ENCODE measurements at regions not wholly inside any gene's neighbourhood (a gene's known extent, or its start where the extent isn't known, plus 50 kb on each side); places are given as distances from the start of the nearest gene placed in this dataset.
"Not testable (repeated sequence)": the region's sequence is repeated elsewhere in the genome, so short reads cannot be mapped to it uniquely, and the experiment has no call there.

GRCh38 chr11:37908219-37908548 is 1310.1 kb upstream of the RAG2 start:
- Histone ChIP-seq H3K4me1 (ENCODE audit: control insufficient read depth, insufficient read depth, low read length) (no peaks in the 10 kb centered on the region), H3K4me3 (ENCODE audit: low read length in 2 of 2) (no peak overlapping the region), H3K9me3 (ENCODE audit: control insufficient read depth in 2 of 2, low read length in 2 of 2) (no peaks in the 10 kb centered on the region), H3K9ac (ENCODE audit: low read length in 2 of 2) (no peak overlapping the region), H3K36me3 (ENCODE audit: control insufficient read depth in 2 of 2, insufficient read depth in 2 of 2, low read length in 2 of 2) (no peaks in the 10 kb centered on the region), H3K27me3 (ENCODE audit: control insufficient read depth in 1 of 2, insufficient read depth in 2 of 2, low read length in 2 of 2) (no peaks in the 10 kb centered on the region), H3K27ac (ENCODE audit: low read length) (no peak overlapping the region)

DNA sequence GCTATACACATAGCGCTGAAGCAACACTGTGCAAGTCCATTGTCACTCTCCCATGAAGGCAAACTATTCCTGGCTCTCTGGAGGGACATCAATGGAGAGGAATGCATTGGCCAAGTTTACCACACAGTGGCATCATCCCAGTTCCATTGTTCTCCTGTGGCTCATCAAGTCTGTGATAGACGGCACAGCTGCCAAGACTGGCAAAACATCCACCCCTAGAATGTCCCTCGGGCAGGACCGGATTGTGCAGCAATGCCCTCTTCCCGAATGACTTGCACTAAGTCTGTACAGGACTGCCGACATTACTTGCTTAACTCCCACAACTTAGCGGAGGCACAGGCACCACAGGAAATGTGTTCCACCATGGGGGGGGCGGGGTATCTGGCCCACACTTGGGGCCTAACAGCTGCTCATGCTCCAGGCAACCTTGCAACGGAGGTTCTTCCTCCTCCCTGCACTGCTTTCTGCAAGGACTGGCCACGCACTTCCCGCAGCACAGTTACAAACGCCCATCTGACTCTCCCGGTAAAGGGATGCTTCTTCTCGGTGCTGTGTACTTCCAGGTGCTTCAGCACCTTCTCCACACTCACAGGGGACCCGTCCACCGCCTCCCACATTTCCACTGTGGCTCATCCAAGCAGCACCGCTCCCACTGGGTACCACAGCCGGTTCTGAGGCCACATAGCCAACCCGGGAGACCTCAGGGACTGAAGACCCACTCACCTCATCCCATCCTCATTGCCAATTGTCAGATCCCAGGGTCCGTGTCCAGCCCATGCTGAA is 1309.6 kb upstream of the RAG2 start:
- no peaks in the 10 kb centered on the region for H3K4me1 ChIP-seq (ENCODE audit: control insufficient read depth, insufficient read depth, low read length)
- no peak overlapping the region for H3K27ac ChIP-seq (ENCODE audit: low read length)
- H3K4me3 ChIP-seq (ENCODE audit: low read length in 2 of 2) = no peak overlapping the region

GRCh38 chr11:37905707-37906417 is 1307.8 kb upstream of the RAG2 start:
- H3K27me3 ChIP-seq (ENCODE audit: control insufficient read depth in 1 of 2, insufficient read depth in 2 of 2, low read length in 2 of 2) = no peaks in the 10 kb centered on the region
- no peak overlapping the region for H3K4me3 ChIP-seq (ENCODE audit: low read length in 2 of 2)
- H3K27ac ChIP-seq (ENCODE audit: low read length) = no peak overlapping the region
- no peaks in the 10 kb centered on the region for H3K9me3 ChIP-seq (ENCODE audit: control insufficient read depth in 2 of 2, low read length in 2 of 2)
- H3K4me1 ChIP-seq (ENCODE audit: control insufficient read depth, insufficient read depth, low read length) = no peaks in the 10 kb centered on the region
- no peak overlapping the region for H3K9ac ChIP-seq (ENCODE audit: low read length in 2 of 2)
- no peaks in the 10 kb centered on the region for H3K36me3 ChIP-seq (ENCODE audit: control insufficient read depth in 2 of 2, insufficient read depth in 2 of 2, low read length in 2 of 2)

More for the DNA sequence above, 1309.6 kb upstream of the RAG2 start:
- Histone ChIP-seq H3K9ac (ENCODE audit: low read length in 2 of 2) (no peak overlapping the region), H3K36me3 (ENCODE audit: control insufficient read depth in 2 of 2, insufficient read depth in 2 of 2, low read length in 2 of 2) (no peaks in the 10 kb centered on the region), H3K9me3 (ENCODE audit: control insufficient read depth in 2 of 2, low read length in 2 of 2) (no peaks in the 10 kb centered on the region), H3K27me3 (ENCODE audit: control insufficient read depth in 1 of 2, insufficient read depth in 2 of 2, low read length in 2 of 2) (no peaks in the 10 kb centered on the region)

DNA sequence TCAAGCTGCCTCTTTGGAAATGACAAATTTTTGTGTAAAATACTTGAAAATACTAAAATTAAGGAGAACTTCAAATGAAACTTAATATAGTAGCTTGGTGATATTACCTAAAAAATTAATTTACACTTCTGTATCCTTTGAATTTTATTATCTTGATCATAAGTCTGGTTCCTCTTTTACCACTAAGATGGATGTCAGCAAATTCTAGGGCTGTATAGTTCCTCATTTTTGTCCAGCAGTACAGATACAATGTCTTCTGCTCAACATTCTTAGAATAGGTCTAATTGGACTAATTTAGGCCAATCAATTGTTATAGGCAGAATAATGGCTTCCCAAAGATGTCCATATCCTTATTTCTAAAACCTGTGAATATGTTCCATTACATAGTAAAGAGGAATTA is 1298.0 kb upstream of the RAG2 start:
- Histone ChIP-seq H3K27me3 (ENCODE audit: control insufficient read depth in 1 of 2, insufficient read depth in 2 of 2, low read length in 2 of 2) (no peaks in the 10 kb centered on the region), H3K36me3 (ENCODE audit: control insufficient read depth in 2 of 2, insufficient read depth in 2 of 2, low read length in 2 of 2) (no peaks in the 10 kb centered on the region), H3K27ac (ENCODE audit: low read length) (no peak overlapping the region), H3K9me3 (ENCODE audit: control insufficient read depth in 2 of 2, low read length in 2 of 2) (peaks cover 2 to 4% of the 10 kb centered on the region in 2 donors), H3K9ac (ENCODE audit: low read length in 2 of 2) (no peak overlapping the region), H3K4me1 (ENCODE audit: control insufficient read depth, insufficient read depth, low read length) (no peaks in the 10 kb centered on the region), H3K4me3 (ENCODE audit: low read length in 2 of 2) (no peak overlapping the region)

DNA sequence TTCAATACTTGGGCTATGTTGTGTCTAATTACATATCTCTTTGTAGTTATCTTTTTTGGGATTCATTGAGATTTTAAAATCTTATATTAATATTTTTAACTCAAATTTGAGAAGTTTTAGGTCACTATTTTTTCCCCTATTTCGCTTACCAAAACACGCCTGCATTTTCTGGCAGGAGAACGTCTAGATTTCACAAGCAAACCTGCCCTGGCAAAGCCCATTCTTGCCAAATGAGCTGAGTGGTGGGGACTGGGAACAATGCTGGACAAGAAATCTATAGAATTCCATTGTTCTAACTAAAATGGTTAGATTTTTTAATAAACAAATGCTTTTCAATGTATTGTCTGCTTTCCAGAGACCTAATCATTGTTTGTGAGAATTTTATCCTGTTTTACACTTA is 1283.7 kb upstream of the RAG2 start:
- Histone ChIP-seq H3K9me3 (ENCODE audit: control insufficient read depth in 2 of 2, low read length in 2 of 2) (no peaks in the 10 kb centered on the region), H3K4me1 (ENCODE audit: control insufficient read depth, insufficient read depth, low read length) (no peaks in the 10 kb centered on the region), H3K9ac (ENCODE audit: low read length in 2 of 2) (no peak overlapping the region), H3K36me3 (ENCODE audit: control insufficient read depth in 2 of 2, insufficient read depth in 2 of 2, low read length in 2 of 2) (no peaks in the 10 kb centered on the region), H3K4me3 (ENCODE audit: low read length in 2 of 2) (no peak overlapping the region), H3K27ac (ENCODE audit: low read length) (no peak overlapping the region), H3K27me3 (ENCODE audit: control insufficient read depth in 1 of 2, insufficient read depth in 2 of 2, low read length in 2 of 2) (no peaks in the 10 kb centered on the region)

DNA sequence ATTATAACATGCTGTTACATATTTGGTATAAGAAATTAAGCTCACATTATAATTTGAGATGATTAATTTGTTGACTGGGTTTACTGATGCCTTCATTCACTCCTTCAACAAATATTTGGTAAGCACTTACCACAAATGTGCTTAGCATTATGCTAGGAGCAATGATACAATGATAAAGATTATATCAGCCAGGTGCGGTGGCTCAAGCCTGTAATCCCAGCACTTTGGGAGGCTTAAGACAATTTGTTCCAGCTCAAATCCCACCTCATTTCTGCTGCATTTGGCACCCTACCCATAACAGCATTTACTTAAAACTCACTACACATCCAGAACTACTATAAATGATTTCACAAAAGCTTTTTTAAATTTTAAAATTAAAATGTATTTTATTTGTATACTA is 1263.6 kb upstream of the RAG2 start:
- no peak overlapping the region for H3K4me3 ChIP-seq (ENCODE audit: low read length in 2 of 2)
- no peak overlapping the region for H3K9ac ChIP-seq (ENCODE audit: low read length in 2 of 2)
- H3K27me3 ChIP-seq (ENCODE audit: control insufficient read depth in 1 of 2, insufficient read depth in 2 of 2, low read length in 2 of 2) = no peaks in the 10 kb centered on the region
- H3K36me3 ChIP-seq (ENCODE audit: control insufficient read depth in 2 of 2, insufficient read depth in 2 of 2, low read length in 2 of 2) = no peaks in the 10 kb centered on the region
- H3K4me1 ChIP-seq (ENCODE audit: control insufficient read depth, insufficient read depth, low read length) = no peaks in the 10 kb centered on the region
- H3K9me3 ChIP-seq (ENCODE audit: control insufficient read depth in 2 of 2, low read length in 2 of 2) = no peaks in the 10 kb centered on the region
- no peak overlapping the region for H3K27ac ChIP-seq (ENCODE audit: low read length)

- H3K27me3 ChIP-seq (ENCODE audit: control insufficient read depth in 1 of 2, insufficient read depth in 2 of 2, low read length in 2 of 2); H3K4me3 ChIP-seq (ENCODE audit: low read length in 2 of 2); H3K9ac ChIP-seq (ENCODE audit: low read length in 2 of 2); H3K4me1 ChIP-seq (ENCODE audit: control insufficient read depth, insufficient read depth, low read length); H3K27ac ChIP-seq (ENCODE audit: low read length); H3K36me3 ChIP-seq (ENCODE audit: control insufficient read depth in 2 of 2, insufficient read depth in 2 of 2, low read length in 2 of 2); H3K9me3 ChIP-seq (ENCODE audit: control insufficient read depth in 2 of 2, low read length in 2 of 2): not testable (repeated sequence)
Measured at GRCh38 chr11:37858806-37859537, 1260.9 kb upstream of the RAG2 start.

DNA sequence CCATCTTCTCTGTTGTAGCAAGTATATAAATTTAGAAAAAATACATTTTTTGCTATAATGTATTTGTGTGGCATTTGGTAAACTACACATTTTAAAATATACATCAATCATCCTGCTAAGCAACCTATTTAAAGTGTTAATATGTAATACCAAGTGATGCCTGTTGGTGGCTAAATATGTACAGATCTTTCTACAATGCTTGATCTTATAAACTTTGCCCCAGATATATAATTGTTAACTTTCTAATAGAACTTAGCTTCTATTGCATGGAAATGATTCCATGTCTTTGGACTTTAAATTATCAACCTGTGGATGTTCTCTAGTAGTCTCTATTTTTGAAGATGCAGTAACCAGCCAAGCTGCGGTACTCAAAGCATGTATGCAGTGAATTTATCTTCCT is 1260.4 kb upstream of the RAG2 start:
- no peak overlapping the region for H3K4me3 ChIP-seq (ENCODE audit: low read length in 2 of 2)
- no peaks in the 10 kb centered on the region for H3K4me1 ChIP-seq (ENCODE audit: control insufficient read depth, insufficient read depth, low read length)
- no peak overlapping the region for H3K9ac ChIP-seq (ENCODE audit: low read length in 2 of 2)
- H3K27ac ChIP-seq (ENCODE audit: low read length) = no peak overlapping the region
- no peaks in the 10 kb centered on the region for H3K36me3 ChIP-seq (ENCODE audit: control insufficient read depth in 2 of 2, insufficient read depth in 2 of 2, low read length in 2 of 2)
- H3K9me3 ChIP-seq (ENCODE audit: control insufficient read depth in 2 of 2, low read length in 2 of 2) = no peaks in the 10 kb centered on the region
- no peaks in the 10 kb centered on the region for H3K27me3 ChIP-seq (ENCODE audit: control insufficient read depth in 1 of 2, insufficient read depth in 2 of 2, low read length in 2 of 2)

GRCh38 chr11:37857726-37858125 is 1259.7 kb upstream of the RAG2 start:
- no peaks in the 10 kb centered on the region for H3K4me1 ChIP-seq (ENCODE audit: control insufficient read depth, insufficient read depth, low read length)
- H3K9ac ChIP-seq (ENCODE audit: low read length in 2 of 2) = no peak overlapping the region
- H3K9me3 ChIP-seq (ENCODE audit: control insufficient read depth in 2 of 2, low read length in 2 of 2) = no peaks in the 10 kb centered on the region
- no peaks in the 10 kb centered on the region for H3K27me3 ChIP-seq (ENCODE audit: control insufficient read depth in 1 of 2, insufficient read depth in 2 of 2, low read length in 2 of 2)
- H3K36me3 ChIP-seq (ENCODE audit: control insufficient read depth in 2 of 2, insufficient read depth in 2 of 2, low read length in 2 of 2) = no peaks in the 10 kb centered on the region
- H3K4me3 ChIP-seq (ENCODE audit: low read length in 2 of 2) = no peak overlapping the region
- H3K27ac ChIP-seq (ENCODE audit: low read length) = no peak overlapping the region

- no peaks in the 10 kb centered on the region for H3K4me1 ChIP-seq (ENCODE audit: control insufficient read depth, insufficient read depth, low read length)
- H3K27ac ChIP-seq (ENCODE audit: low read length) = no peak overlapping the region
- no peaks in the 10 kb centered on the region for H3K27me3 ChIP-seq (ENCODE audit: control insufficient read depth in 1 of 2, insufficient read depth in 2 of 2, low read length in 2 of 2)
- no peaks in the 10 kb centered on the region for H3K9me3 ChIP-seq (ENCODE audit: control insufficient read depth in 2 of 2, low read length in 2 of 2)
- no peak overlapping the region for H3K9ac ChIP-seq (ENCODE audit: low read length in 2 of 2)
- no peak overlapping the region for H3K4me3 ChIP-seq (ENCODE audit: low read length in 2 of 2)
- H3K36me3 ChIP-seq (ENCODE audit: control insufficient read depth in 2 of 2, insufficient read depth in 2 of 2, low read length in 2 of 2) = no peaks in the 10 kb centered on the region
Measured at GRCh38 chr11:37849706-37850105, 1251.7 kb upstream of the RAG2 start.

- Histone ChIP-seq H3K9me3 (ENCODE audit: control insufficient read depth in 2 of 2, low read length in 2 of 2) (no peaks in the 10 kb centered on the region), H3K4me3 (ENCODE audit: low read length in 2 of 2) (no peak overlapping the region), H3K4me1 (ENCODE audit: control insufficient read depth, insufficient read depth, low read length) (no peaks in the 10 kb centered on the region), H3K9ac (ENCODE audit: low read length in 2 of 2) (no peak overlapping the region), H3K27ac (ENCODE audit: low read length) (no peak overlapping the region), H3K36me3 (ENCODE audit: control insufficient read depth in 2 of 2, insufficient read depth in 2 of 2, low read length in 2 of 2) (no peaks in the 10 kb centered on the region), H3K27me3 (ENCODE audit: control insufficient read depth in 1 of 2, insufficient read depth in 2 of 2, low read length in 2 of 2) (no peaks in the 10 kb centered on the region)
Measured at GRCh38 chr11:37843603-37844002, 1245.6 kb upstream of the RAG2 start.
